H9 (cell line): ENCODE measurements at regions not wholly inside any gene's neighbourhood (a gene's known extent, or its start where the extent isn't known, plus 50 kb on each side); places are given as distances from the start of the nearest gene placed in this dataset.

Source experiments
- DNase-seq: peaks from one replicate; pipeline ENCODE4 v3.0.0-alpha.2; 2017
- H2AFZ ChIP-seq: one replicate; pipeline ENCODE4 v1.6.1; 2013; ENCODE audit warnings: mild to moderate bottlenecking, low read length, control low read depth, moderate library complexity
- H2AK5ac ChIP-seq: 2 replicates; pipeline ENCODE4 v1.6.1; 2013; ENCODE audit warnings: low read length, control low read depth, mixed read lengths; ENCODE audit not compliant: insufficient read length
- H2BK120ac ChIP-seq: one replicate; pipeline ENCODE4 v1.6.1; 2013; ENCODE audit warnings: low read depth, mild to moderate bottlenecking, low read length, control low read depth, inconsistent platforms; ENCODE audit not compliant: poor library complexity, severe bottlenecking
- H2BK12ac ChIP-seq: 2 replicates; pipeline ENCODE4 v1.6.1; 2013; ENCODE audit warnings: low read length, control low read depth, mixed read lengths, low read depth; ENCODE audit not compliant: insufficient read length
- H2BK15ac ChIP-seq: 2 replicates; pipeline ENCODE4 v1.6.1; 2013; ENCODE audit warnings: low read depth, low read length, control low read depth
- H2BK20ac ChIP-seq: one replicate; pipeline ENCODE4 v1.6.1; 2013; ENCODE audit warnings: low read depth, mild to moderate bottlenecking, low read length, control low read depth, inconsistent platforms; ENCODE audit not compliant: poor library complexity, severe bottlenecking
- H2BK5ac ChIP-seq: 2 replicates; pipeline ENCODE4 v1.6.1; 2013; ENCODE audit warnings: low read length, control low read depth, mixed read lengths; ENCODE audit not compliant: insufficient read length
- H3K14ac ChIP-seq: 2 replicates; pipeline ENCODE4 v1.6.1; 2013; ENCODE audit warnings: low read length, control low read depth; ENCODE audit not compliant: insufficient read depth
- H3K18ac ChIP-seq: 2 replicates; pipeline ENCODE4 v1.6.1; 2013; ENCODE audit warnings: low read depth, mild to moderate bottlenecking, mixed read lengths, low read length, control low read depth; ENCODE audit not compliant: insufficient read length
- H3K23ac ChIP-seq: 2 replicates; pipeline ENCODE4 v1.6.1; 2013; ENCODE audit warnings: low read length, control low read depth, mixed read lengths, low read depth; ENCODE audit not compliant: insufficient read length
- H3K23me2 ChIP-seq: 2 replicates; pipeline ENCODE4 v1.6.1; 2013; ENCODE audit warnings: low read depth, mild to moderate bottlenecking, mixed read lengths, low read length, control low read depth; ENCODE audit not compliant: insufficient read length, poor library complexity, severe bottlenecking
- H3K27ac ChIP-seq: 2 replicates; pipeline ENCODE4 v1.5.1; 2013; ENCODE audit warnings: low read length, control low read depth, mixed read lengths, low read depth; ENCODE audit not compliant: insufficient read length
- H3K27me3 ChIP-seq: 2 replicates; pipeline ENCODE4 v1.6.1; 2013; ENCODE audit warnings: low read length, control low read depth, inconsistent platforms; ENCODE audit not compliant: insufficient read depth
- H3K4ac ChIP-seq: 2 replicates; pipeline ENCODE4 v1.6.1; 2013; ENCODE audit warnings: low read depth, mild to moderate bottlenecking, control low read depth, inconsistent platforms, low read length, moderate library complexity
- H3K4me1 ChIP-seq: 2 replicates; pipeline ENCODE4 v1.6.1; 2013; ENCODE audit warnings: low read length, control low read depth, inconsistent platforms; ENCODE audit not compliant: insufficient read depth
- H3K4me2 ChIP-seq: 2 replicates; pipeline ENCODE4 v1.6.1; 2013; ENCODE audit warnings: low read length, control low read depth, mixed read lengths; ENCODE audit not compliant: insufficient read length, insufficient read depth
- H3K56ac ChIP-seq: 2 replicates; pipeline ENCODE4 v1.6.1; 2013; ENCODE audit warnings: low read depth, mild to moderate bottlenecking, mixed read lengths, low read length, control low read depth; ENCODE audit not compliant: insufficient read length
- H3K79me1 ChIP-seq: 2 replicates; pipeline ENCODE4 v1.6.1; 2013; ENCODE audit warnings: low read depth, mild to moderate bottlenecking, moderate library complexity, low read length, control low read depth, inconsistent platforms; ENCODE audit not compliant: insufficient read depth, poor library complexity, severe bottlenecking
- H3K79me2 ChIP-seq: 2 replicates; pipeline ENCODE4 v1.6.1; 2013; ENCODE audit warnings: low read length, control low read depth, inconsistent platforms; ENCODE audit not compliant: insufficient read depth
- H3K9ac ChIP-seq: 2 replicates; pipeline ENCODE4 v1.6.1; 2013; ENCODE audit warnings: low read length, control low read depth, mixed read lengths; ENCODE audit not compliant: insufficient read length; ENCODE audit errors: extremely low read depth
- H3K9me3 ChIP-seq: one replicate; pipeline ENCODE4 v1.6.1; 2013; ENCODE audit warnings: low read depth, low read length, inconsistent platforms; ENCODE audit not compliant: control insufficient read depth
- H3T11ph ChIP-seq: one replicate; pipeline ENCODE4 v1.6.1; 2013; ENCODE audit warnings: mild to moderate bottlenecking, low read length, control low read depth, inconsistent platforms
- H4K20me1 ChIP-seq: one replicate; pipeline ENCODE4 v1.6.1; 2013; ENCODE audit not compliant: control insufficient read depth, insufficient read length, insufficient read depth
- H4K5ac ChIP-seq: 2 replicates; pipeline ENCODE4 v1.6.1; 2013; ENCODE audit warnings: low read depth, mild to moderate bottlenecking, mixed read lengths, low read length, control low read depth; ENCODE audit not compliant: insufficient read length
- H4K8ac ChIP-seq: replicated peaks from 2 replicates; pipeline ENCODE4 v1.6.1; 2013; ENCODE audit warnings: low read length, control low read depth, mixed read lengths, low read depth; ENCODE audit not compliant: insufficient read length
- H4K91ac ChIP-seq: 2 replicates; pipeline ENCODE4 v1.6.1; 2013; ENCODE audit warnings: low read depth, mild to moderate bottlenecking, moderate library complexity, mixed read lengths, low read length, control low read depth; ENCODE audit not compliant: insufficient read length
- H3K27ac Mint-ChIP-seq, 3 experiments: 2 replicates in 2 of 3; 3 replicates in 1 of 3; pipeline ENCODE4 v1.8.0; 2020 to 2021; ENCODE audit warnings: mixed read lengths in 3 of 3, mild to moderate bottlenecking in 1 of 3, moderate library complexity in 1 of 3
- H3K27me3 Mint-ChIP-seq: 2 replicates; pipeline ENCODE4 v1.8.0; 2021; ENCODE audit warnings: low read depth, mild to moderate bottlenecking, moderate library complexity, mixed read lengths
- H3K36me3 Mint-ChIP-seq, 3 experiments: 2 replicates in 2 of 3; 3 replicates in 1 of 3; pipeline ENCODE4 v1.8.0; 2020 to 2021; ENCODE audit warnings: low read depth in 3 of 3, mixed read lengths in 3 of 3; ENCODE audit not compliant: insufficient read depth in 1 of 3
- H3K4me1 Mint-ChIP-seq, 2 experiments: 2 replicates each; pipeline ENCODE4 v1.8.0; 2020; ENCODE audit warnings: mixed read lengths in 2 of 2
- H3K4me3 Mint-ChIP-seq, 2 experiments: 2 replicates in 1 of 2; 3 replicates in 1 of 2; pipeline ENCODE4 v1.8.0; 2020 to 2021; ENCODE audit warnings: mild to moderate bottlenecking in 2 of 2, mixed read lengths in 2 of 2, moderate library complexity in 1 of 2
- H3K9me3 Mint-ChIP-seq, 2 experiments: 2 replicates in 1 of 2; 3 replicates in 1 of 2; pipeline ENCODE4 v1.8.0; 2020; ENCODE audit warnings: mild to moderate bottlenecking in 2 of 2, mixed read lengths in 2 of 2, moderate library complexity in 1 of 2
- CTCF ChIP-seq: fragments of 200-600 bp; sonication (generic); conservative IDR thresholded peaks from 3 replicates; pipeline ENCODE4 v1.8.0; 2021; ENCODE audit warnings: antibody characterized with exemption, mild to moderate bottlenecking
- WGBS: extraction: QIAGEN DNeasy Blood & Tissue Kit; methylation state at CpG from one replicate; pipeline ENCODE4 v1.1.7; 2013; ENCODE audit warnings: missing lambda C conversion rate, low lambda C conversion rate, mixed read lengths; ENCODE audit not compliant: insufficient read length; ENCODE audit errors: extremely low coverage; 5-methylcytosine and 5-hydroxymethylcytosine counted together

GRCh38 chr14:94677747-94678146 lies 65.6 kb downstream of the SERPINA3 start:
- no peak overlapping the region for H2BK120ac ChIP-seq
- no peak overlapping the region for H2BK5ac ChIP-seq
- WGBS, result no CpG with 5 or more reads among the region's 6 CpGs
- H3K23ac ChIP-seq, result no peak overlapping the region
- no peak overlapping the region for H3K18ac ChIP-seq
- Mint-ChIP-seq H3K27ac (no peak overlapping the region), H3K36me3 (no peaks in the 10 kb centered on the region; a peak in 1 of 7 replicates), H3K27me3 (peaks cover 3% of the 10 kb centered on the region), H3K4me3 (no peak overlapping the region), H3K9me3 (peaks cover 0 to 3% of the 10 kb centered on the region in 2 experiments; a peak in 1 of 5 replicates), H3K4me1 (peaks cover 16% of the 10 kb centered on the region in 2 experiments)
- no peak overlapping the region for H4K91ac ChIP-seq
- H2BK20ac ChIP-seq, result no peak overlapping the region
- no peak for TF ChIP-seq CTCF
- H3K79me2 ChIP-seq, result no peaks in the 10 kb centered on the region
- H4K20me1 ChIP-seq, result no peaks in the 10 kb centered on the region
- H3K27me3 ChIP-seq, result no peaks in the 10 kb centered on the region
- H3K56ac ChIP-seq, result no peak overlapping the region
- H4K5ac ChIP-seq, result no peak overlapping the region
- no peaks in the 10 kb centered on the region for H3K4me1 ChIP-seq
- H3K23me2 ChIP-seq, result no peaks in the 10 kb centered on the region
- H3K9ac ChIP-seq, result no peak overlapping the region
- no peak overlapping the region for H2BK12ac ChIP-seq
- H3K27ac ChIP-seq, result no peak overlapping the region
- no peak overlapping the region for H3K4ac ChIP-seq
- no peak overlapping the region for H3K14ac ChIP-seq
- H3K9me3 ChIP-seq, result no peaks in the 10 kb centered on the region
- H3T11ph ChIP-seq, result no peak overlapping the region
- H4K8ac ChIP-seq, result no peak overlapping the region
- no peak overlapping the region for H3K4me2 ChIP-seq
- no peak overlapping the region for H2BK15ac ChIP-seq
- H2AK5ac ChIP-seq, result no peak overlapping the region
- H3K79me1 ChIP-seq, result no peaks in the 10 kb centered on the region
- DNase-seq, result no peak
- no peak overlapping the region for H2AFZ ChIP-seq
